Muscle of leg (tissue), 3 donors: ENCODE measurements at regions not wholly inside any gene's neighbourhood (a gene's known extent, or its start where the extent isn't known, plus 50 kb on each side); places are given as distances from the start of the nearest gene placed in this dataset.

Experiments
- DNase-seq: peaks from one replicate; pipeline ENCODE4 v3.0.0; 2013
- H3K27ac ChIP-seq: one replicate; pipeline ENCODE4 v1.5.1; 2013; ENCODE audit warnings: mild to moderate bottlenecking, low read length, control low read depth
- H3K27me3 ChIP-seq: one replicate; pipeline ENCODE4 v1.6.1; 2013; ENCODE audit warnings: low read length; ENCODE audit not compliant: control insufficient read depth, insufficient read depth
- H3K36me3 ChIP-seq: one replicate; pipeline ENCODE4 v1.6.1; 2013; ENCODE audit warnings: low read length; ENCODE audit not compliant: control insufficient read depth, insufficient read depth
- H3K4me1 ChIP-seq: one replicate; pipeline ENCODE4 v1.6.1; 2013; ENCODE audit warnings: low read length; ENCODE audit not compliant: control insufficient read depth, insufficient read depth
- H3K4me3 ChIP-seq: one replicate; pipeline ENCODE4 v1.5.1; 2013; ENCODE audit warnings: low read length, control low read depth
- H3K9me3 ChIP-seq: replicated peaks from 2 replicates; pipeline ENCODE4 v1.6.1; 2013; ENCODE audit warnings: low read depth, low read length; ENCODE audit not compliant: control insufficient read depth
- WGBS: methylation state at CpG from one replicate; pipeline ENCODE4 v1.1.5; 2013; ENCODE audit warnings: missing lambda C conversion rate; ENCODE audit not compliant: insufficient coverage; 5-methylcytosine and 5-hydroxymethylcytosine counted together

DNA sequence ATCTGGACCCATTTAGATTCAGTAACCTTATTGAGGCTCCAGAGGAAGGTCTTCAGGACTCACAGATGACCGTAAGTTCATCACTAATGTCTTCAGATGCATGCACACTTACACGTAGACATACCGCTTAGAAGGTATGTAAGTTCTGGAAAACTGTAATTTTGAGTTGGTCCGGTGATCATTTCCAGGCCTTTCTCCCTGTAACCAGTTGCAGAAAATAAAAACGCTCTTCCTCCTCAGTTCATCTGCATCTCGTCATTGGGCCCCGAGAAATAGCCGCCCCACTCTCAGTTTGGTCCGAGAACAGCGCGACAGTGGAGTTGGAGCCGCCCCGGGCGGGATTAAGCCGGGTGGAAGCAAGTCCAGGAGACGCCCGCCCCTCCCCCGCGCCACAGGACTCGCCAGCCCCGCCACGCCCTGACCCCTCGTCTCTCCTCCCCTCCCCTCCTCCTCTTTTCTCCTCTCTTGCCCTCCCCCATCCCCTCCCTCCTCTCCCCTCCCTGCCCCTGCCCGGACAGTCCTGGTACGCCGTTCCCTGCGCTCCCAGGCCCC is 83.7 kb downstream of the TNFAIP2 start:
- 2% methylated on average over 18 of the region's 27 CpGs for WGBS
- H3K4me1 ChIP-seq = peaks cover 25% of the 10 kb centered on the region
- peaks cover 29% of the 10 kb centered on the region for H3K27me3 ChIP-seq
- peak; percentile 95 for DNase-seq
- peak overlapping the region; percentile 31 for H3K4me3 ChIP-seq
- peaks cover 22% of the 10 kb centered on the region for H3K9me3 ChIP-seq
- peak overlapping the region; percentile 88 for H3K27ac ChIP-seq
- H3K36me3 ChIP-seq = no peaks in the 10 kb centered on the region

DNA sequence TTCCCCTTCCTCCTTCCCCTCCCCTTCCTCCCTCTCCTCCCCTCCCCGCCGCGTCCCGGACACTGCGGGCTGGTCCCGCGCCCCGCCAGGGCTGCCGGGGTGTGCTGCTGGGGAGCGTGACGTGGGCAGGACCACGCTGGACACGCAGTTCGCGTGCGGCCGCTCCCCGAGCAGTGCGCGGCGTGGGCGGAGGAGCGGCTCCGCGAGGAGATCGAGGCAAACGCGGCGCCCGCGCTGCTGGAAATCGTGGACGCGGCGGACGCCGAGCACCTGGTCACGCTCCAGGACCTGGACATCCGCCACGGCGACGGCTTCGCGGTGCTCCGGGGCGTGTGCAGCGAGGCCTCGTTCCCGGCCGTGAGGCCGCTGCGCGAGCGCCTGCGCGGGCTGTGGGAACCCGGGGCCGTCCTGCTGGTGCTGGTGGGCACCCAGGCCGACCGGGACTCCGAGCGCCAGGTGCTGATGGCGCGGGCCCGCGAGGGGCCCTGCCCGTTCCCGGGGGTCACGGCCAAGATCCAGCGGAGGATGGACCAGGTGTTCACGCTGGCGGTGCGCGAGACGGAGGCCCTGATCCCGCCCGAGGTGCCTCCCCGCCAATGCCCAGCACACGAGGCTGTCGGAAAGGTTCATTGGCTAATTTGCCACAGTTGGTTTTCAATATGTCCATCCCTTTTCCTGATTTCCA is 84.3 kb downstream of the TNFAIP2 start:
- Histone ChIP-seq H3K9me3 (peaks cover 22% of the 10 kb centered on the region), H3K36me3 (no peaks in the 10 kb centered on the region), H3K4me3 (peak overlapping the region; percentile 31), H3K27ac (peak overlapping the region; percentile 71), H3K4me1 (peaks cover 25% of the 10 kb centered on the region), H3K27me3 (peaks cover 29% of the 10 kb centered on the region)
- WGBS = under 1% methylated on average over 78 of the region's 80 CpGs
- DNase-seq = peak; percentile 63

DNA sequence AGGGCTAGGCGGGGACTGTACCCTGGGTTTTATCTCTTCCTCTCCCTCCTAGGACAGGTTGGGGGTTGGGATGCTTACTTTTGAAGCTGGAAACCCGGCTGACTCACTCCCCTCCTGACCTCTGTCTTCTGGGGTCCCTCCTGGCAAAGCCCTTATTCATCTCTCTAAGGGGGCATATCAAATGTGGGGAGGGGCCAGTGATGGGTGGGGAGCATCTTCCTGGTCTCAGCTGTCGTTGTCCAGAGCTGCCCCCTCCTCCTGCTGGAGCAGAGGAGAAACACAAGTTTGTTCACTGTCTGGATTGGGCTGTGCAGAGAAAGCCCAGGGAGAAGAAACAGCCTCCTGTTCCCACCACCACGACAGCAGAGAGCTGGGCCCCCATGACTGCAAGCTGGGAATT is 85.8 kb downstream of the TNFAIP2 start:
- Histone ChIP-seq H3K27ac (no peak overlapping the region), H3K27me3 (peaks cover 29% of the 10 kb centered on the region), H3K4me1 (peaks cover 25% of the 10 kb centered on the region), H3K9me3 (peaks cover 16% of the 10 kb centered on the region), H3K36me3 (no peaks in the 10 kb centered on the region), H3K4me3 (no peak overlapping the region)
- peak; percentile 23 for DNase-seq
- no CpG with 5 or more reads among the region's 4 CpGs for WGBS

DNA sequence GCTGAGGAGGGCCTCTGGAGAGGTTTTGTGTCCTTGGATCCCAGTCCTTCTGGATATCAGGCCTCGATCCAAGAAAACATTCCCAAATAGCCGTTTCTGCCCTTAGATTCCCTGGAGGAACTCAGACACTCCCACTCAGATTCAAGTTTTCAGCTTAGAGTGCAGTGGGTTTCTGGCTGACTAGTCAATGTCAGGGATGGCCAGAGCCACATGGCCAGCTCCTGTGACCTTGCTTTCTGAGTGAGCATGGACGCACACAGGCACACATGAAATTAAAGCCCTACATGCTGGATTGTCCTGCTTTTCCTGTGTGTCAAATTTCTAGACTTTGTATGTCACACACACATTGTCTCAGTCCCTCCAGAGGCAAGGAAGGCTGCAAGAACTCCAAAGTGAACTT is 86.2 kb downstream of the TNFAIP2 start:
- Histone ChIP-seq H3K4me1 (peaks cover 25% of the 10 kb centered on the region), H3K9me3 (peaks cover 11% of the 10 kb centered on the region), H3K36me3 (no peaks in the 10 kb centered on the region), H3K27ac (no peak overlapping the region), H3K27me3 (peaks cover 29% of the 10 kb centered on the region), H3K4me3 (no peak overlapping the region)
- WGBS = 14% methylated on average over 2 of the region's 3 CpGs
- DNase-seq = peak; percentile 13

DNA sequence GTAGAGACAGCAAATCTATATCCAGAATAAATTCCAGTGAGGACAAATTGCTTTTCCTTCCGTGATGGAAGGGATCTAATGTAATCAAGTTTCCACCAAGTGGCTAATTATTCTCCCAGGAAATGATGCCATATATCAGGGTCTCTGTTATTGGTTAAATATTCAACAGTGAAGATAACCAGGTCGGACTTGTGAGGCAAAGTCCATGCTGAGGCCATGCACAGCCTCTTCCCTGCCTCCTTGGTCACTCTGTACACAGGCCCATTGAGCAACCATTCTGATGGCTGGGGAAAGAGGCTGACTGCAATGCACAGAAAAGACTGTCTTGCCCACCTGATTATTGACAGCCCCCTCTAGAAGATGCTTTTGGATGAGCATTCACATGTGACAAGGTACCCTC is 90.1 kb downstream of the TNFAIP2 start:
- no peak for DNase-seq
- Histone ChIP-seq H3K27ac (no peak overlapping the region), H3K27me3 (peaks cover 15% of the 10 kb centered on the region), H3K36me3 (no peaks in the 10 kb centered on the region), H3K9me3 (peaks cover 2% of the 10 kb centered on the region), H3K4me1 (peaks cover 11% of the 10 kb centered on the region), H3K4me3 (no peak overlapping the region)
- WGBS = 75% methylated on average over 1 of the region's 2 CpGs

DNA sequence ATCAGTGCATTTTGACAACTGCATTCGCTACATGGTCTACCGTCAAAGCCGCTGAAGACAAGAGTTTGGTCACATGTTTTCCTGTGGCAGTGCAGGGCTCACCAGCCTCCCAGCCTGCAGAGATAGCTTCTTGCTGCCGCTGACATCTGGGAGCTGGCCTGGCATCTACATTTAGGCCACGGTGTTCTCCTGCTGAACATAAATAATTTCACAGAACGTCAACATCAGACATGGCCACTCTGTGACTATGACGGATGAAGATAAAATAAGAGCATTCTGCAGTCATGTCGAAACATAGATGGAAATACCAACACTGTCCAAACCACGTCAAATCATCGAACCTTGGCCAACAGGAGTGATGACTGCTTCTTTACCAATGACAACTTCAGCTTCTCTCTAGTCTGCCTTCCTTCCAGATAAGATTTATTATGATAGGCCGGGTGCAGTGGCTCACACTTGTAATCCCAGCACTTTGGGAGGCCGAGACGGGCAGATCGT is 91.2 kb downstream of the TNFAIP2 start:
- H3K27me3 ChIP-seq = peaks cover 16% of the 10 kb centered on the region
- no peaks in the 10 kb centered on the region for H3K36me3 ChIP-seq
- no peak overlapping the region for H3K4me3 ChIP-seq
- peaks cover 2% of the 10 kb centered on the region for H3K9me3 ChIP-seq
- peaks cover 4% of the 10 kb centered on the region for H3K4me1 ChIP-seq
- WGBS = 89% methylated on average over 7 of the region's 14 CpGs
- H3K27ac ChIP-seq = no peak overlapping the region
- no peak for DNase-seq

DNA sequence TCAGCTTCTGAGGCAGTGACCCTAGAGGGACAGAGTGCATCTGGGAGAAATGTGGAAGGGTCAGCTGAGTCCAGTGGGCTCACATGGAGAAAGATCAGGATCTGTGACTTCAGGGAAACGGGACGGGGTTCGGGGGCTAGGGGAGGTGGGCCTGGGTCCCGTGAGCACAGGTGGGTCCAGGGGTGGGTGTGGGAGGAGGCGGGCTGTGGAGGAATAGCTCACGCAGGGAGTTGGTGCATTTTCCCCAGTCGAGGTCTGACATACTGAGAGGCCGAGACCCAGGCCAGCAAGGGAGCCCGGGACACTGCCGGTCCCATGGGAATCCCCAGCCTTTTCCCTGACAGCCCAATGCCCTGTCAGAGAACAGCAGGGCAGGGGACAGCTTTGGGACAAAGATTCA is 93.1 kb downstream of the TNFAIP2 start:
- Histone ChIP-seq H3K27ac (no peak overlapping the region), H3K4me1 (peaks cover 7% of the 10 kb centered on the region), H3K9me3 (peaks cover 2% of the 10 kb centered on the region), H3K36me3 (no peaks in the 10 kb centered on the region), H3K27me3 (peaks cover 30% of the 10 kb centered on the region), H3K4me3 (no peak overlapping the region)
- no peak for DNase-seq
- 88% methylated on average over 10 of the region's 10 CpGs for WGBS

DNA sequence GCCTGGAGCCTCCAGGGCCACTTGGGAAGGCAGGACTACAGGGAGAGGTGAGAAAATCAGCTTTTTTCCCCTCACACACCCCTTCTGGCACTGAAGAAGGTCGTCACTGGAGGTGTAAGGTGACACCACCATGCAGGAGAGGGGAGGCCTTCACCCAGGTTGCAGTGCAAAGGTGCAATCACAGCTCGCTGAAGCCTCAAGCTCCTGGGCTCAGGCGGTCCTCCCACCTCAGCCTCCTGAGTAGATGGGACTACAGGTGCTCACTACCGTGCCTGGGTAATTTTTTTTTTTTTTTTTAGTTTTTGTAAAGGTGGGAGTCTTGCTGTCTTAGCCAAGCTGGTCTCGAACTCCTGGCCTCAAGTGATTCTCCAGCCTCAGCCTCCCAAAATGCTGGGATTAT is 93.6 kb downstream of the TNFAIP2 start:
- H3K27me3 ChIP-seq = peaks cover 35% of the 10 kb centered on the region
- H3K9me3 ChIP-seq = peaks cover 2% of the 10 kb centered on the region
- no peaks in the 10 kb centered on the region for H3K36me3 ChIP-seq
- H3K4me1 ChIP-seq = peaks cover 7% of the 10 kb centered on the region
- 100% methylated on average over 1 of the region's 5 CpGs for WGBS
- H3K27ac ChIP-seq = no peak overlapping the region
- H3K4me3 ChIP-seq = no peak overlapping the region
- no peak for DNase-seq

DNA sequence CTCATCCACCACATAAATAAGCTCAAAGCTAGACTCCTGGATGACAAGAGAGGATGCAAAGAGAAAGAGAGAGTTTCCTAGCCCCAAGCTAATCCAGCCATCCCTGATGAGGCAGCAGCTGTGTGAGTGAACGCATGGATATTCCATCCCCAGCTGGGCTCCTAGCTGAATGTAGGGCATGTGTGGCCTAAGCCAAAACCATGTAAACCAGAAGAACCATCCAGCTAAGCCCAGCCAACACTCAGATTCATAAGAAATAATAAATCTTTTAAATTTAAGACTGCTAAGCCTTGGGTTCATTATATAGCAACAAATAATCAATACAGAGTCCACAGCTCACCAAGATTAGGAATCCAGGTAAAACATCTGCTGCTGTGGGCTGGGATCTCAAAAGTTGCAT is 94.3 kb downstream of the TNFAIP2 start:
- no peak for DNase-seq
- peaks cover 41% of the 10 kb centered on the region for H3K27me3 ChIP-seq
- no CpG with 5 or more reads among the region's 1 CpG for WGBS
- H3K36me3 ChIP-seq = no peaks in the 10 kb centered on the region
- H3K4me1 ChIP-seq = peaks cover 7% of the 10 kb centered on the region
- H3K27ac ChIP-seq = no peak overlapping the region
- peaks cover 2% of the 10 kb centered on the region for H3K9me3 ChIP-seq
- no peak overlapping the region for H3K4me3 ChIP-seq

DNA sequence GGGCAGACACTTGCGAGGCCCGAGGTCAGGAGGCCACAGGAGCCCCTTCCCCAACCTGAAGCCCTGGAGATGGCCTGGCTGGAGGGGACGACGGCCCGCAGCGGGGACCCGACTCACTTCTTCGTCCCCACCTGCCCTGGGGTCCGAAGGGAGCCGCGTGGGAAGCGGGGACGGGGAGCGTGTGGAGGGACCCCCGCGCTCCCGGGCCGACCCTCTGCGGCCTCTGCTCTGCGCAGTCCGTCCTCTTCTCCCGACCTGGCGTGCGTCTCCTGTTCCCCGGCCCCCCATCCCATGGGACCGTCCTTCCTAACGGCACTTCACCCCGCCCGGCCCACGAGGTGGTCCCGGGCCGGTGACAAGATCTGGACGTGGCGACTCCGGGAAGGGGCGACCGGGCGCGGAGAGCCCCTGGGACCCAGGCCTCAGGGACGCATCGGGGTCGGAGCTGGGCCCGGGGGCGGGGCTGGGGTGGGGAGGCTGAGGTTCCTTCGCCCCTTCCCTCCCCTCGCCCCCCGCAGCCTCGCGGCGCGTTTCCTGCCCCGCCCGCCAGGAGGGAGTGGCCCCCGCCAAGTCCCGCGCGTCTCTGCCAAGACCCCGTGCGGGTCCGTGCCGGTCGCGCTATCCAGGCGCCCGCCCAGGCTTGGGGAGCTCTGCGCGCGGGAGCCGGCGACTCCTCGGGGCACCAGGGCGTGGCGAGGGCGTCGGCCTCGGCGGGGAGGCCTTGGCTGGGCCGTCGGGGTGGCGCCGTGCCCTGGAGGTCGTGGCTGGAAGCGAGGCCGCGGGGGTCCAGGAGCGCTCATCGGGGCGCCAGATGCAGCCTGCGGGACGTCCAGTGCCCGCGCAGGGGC is 97.1 kb downstream of the TNFAIP2 start:
- peak; percentile 26 for DNase-seq
- H3K27me3 ChIP-seq = peaks cover 48% of the 10 kb centered on the region
- H3K4me3 ChIP-seq = no peak overlapping the region
- WGBS = 5% methylated on average over 72 of the region's 92 CpGs
- H3K9me3 ChIP-seq = peaks cover 2% of the 10 kb centered on the region
- peaks cover 7% of the 10 kb centered on the region for H3K4me1 ChIP-seq
- H3K36me3 ChIP-seq = no peaks in the 10 kb centered on the region
- H3K27ac ChIP-seq = no peak overlapping the region
